ENCODE measurements at regions not wholly inside any gene's neighbourhood (a gene's known extent, or its start where the extent isn't known, plus 50 kb on each side); places are given as distances from the start of the nearest gene placed in this dataset.

GRCh38 chr12:111014547-111014946, 94.2 kb upstream of the MYL2 start:
- TF ChIP-seq, protein P1, sequence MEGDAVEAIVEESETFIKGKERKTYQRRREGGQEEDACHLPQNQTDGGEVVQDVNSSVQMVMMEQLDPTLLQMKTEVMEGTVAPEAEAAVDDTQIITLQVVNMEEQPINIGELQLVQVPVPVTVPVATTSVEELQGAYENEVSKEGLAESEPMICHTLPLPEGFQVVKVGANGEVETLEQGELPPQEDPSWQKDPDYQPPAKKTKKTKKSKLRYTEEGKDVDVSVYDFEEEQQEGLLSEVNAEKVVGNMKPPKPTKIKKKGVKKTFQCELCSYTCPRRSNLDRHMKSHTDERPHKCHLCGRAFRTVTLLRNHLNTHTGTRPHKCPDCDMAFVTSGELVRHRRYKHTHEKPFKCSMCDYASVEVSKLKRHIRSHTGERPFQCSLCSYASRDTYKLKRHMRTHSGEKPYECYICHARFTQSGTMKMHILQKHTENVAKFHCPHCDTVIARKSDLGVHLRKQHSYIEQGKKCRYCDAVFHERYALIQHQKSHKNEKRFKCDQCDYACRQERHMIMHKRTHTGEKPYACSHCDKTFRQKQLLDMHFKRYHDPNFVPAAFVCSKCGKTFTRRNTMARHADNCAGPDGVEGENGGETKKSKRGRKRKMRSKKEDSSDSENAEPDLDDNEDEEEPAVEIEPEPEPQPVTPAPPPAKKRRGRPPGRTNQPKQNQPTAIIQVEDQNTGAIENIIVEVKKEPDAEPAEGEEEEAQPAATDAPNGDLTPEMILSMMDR (IDR thresholded peaks at IDR 0.05): no peak
- no peak for TF ChIP-seq POLR2A (IDR thresholded peaks at IDR 0.05)
- no peak for TF ChIP-seq EP300 (IDR thresholded peaks at IDR 0.05)

All from ovary (tissue), 3 donors.